HCT116 (cell line): ENCODE measurements at regions not wholly inside any gene's neighbourhood (a gene's known extent, or its start where the extent isn't known, plus 50 kb on each side); places are given as distances from the start of the nearest gene placed in this dataset.

Experiments used
- ATAC-seq: fragments of 200-7000 bp; cut with Tn5 transposase; 2 replicates; pipeline ENCODE4 v1.9.1; 2020; ENCODE audit warnings: mild to moderate bottlenecking, moderate library complexity
- BruUV-seq: library from RNA; stranded (reverse); fragments of 400-500 nt; replicated peaks from 2 replicates; lab custom pipeline; 2021; lab: Mats Ljungman, UMichigan
- CTCF ChIA-PET: fragments of 300-600 bp; sonication (Branson Sonifier 250); formaldehyde crosslinking; loops from one replicate; lab custom pipeline; 2021; ENCODE audit warnings: antibody characterized with exemption; lab: Charles Lee
- POLR2A ChIA-PET: fragments of 300-600, 350-600 bp; sonication (Branson Sonifier 250); formaldehyde crosslinking; loops from one replicate; lab custom pipeline; 2021; ENCODE audit warnings: antibody characterized with exemption; lab: Charles Lee
- RAD21 ChIA-PET, 2 experiments: fragments of 300-600 bp; sonication (Branson Sonifier 250); formaldehyde crosslinking; loops; one replicate each; lab custom pipeline; 2023; ENCODE audit warnings: low total read pairs in 2 of 2; ENCODE audit not compliant: uncharacterized antibody in 2 of 2, unreplicated experiment in 2 of 2, low non-redundant PET in 1 of 2; lab: Charles Lee
- DNase-seq: peaks from one replicate; pipeline ENCODE4 v3.0.0-alpha.2; 2010; ENCODE audit warnings: low read depth, low spot score
- H2AFZ ChIP-seq: fragments of 200-600 bp; shearing (Covaris generic), sonication (generic); 2 replicates; pipeline ENCODE4 v1.6.1; 2017; ENCODE audit warnings: low read depth, mixed run types, mixed read lengths, antibody characterized with exemption, low read length; ENCODE audit not compliant: poor library complexity, severe bottlenecking
- H3K27ac ChIP-seq: 2 replicates; pipeline ENCODE4 v1.5.1; 2012; ENCODE audit warnings: low read depth, low read length
- H3K27me3 ChIP-seq: fragments of 200-600 bp; sonication (generic); 2 replicates; pipeline ENCODE4 v1.6.1; 2016; ENCODE audit warnings: mixed run types, low read length, mixed read lengths; ENCODE audit not compliant: insufficient read depth
- H3K36me3 ChIP-seq, 2 experiments: fragments of 200-500 bp in 1 of 2; fragments of 200-600 bp in 1 of 2; sonication (Bioruptor generic) in 1 of 2; sonication (generic) in 1 of 2; 2 replicates each; pipeline versions ENCODE4 v1.5.1 to v1.6.1; 2014 to 2016; ENCODE audit warnings: low read length in 2 of 2, inconsistent platforms in 1 of 2, mixed read lengths in 1 of 2, mixed run types in 1 of 2; ENCODE audit not compliant: insufficient read depth in 2 of 2, control insufficient read depth in 1 of 2
- H3K4me1 ChIP-seq, 2 experiments: fragments of 200-600 bp in 1 of 2; sonication (generic) in 1 of 2; 2 replicates each; pipeline versions ENCODE4 v1.5.1 to v1.6.1; 2012 to 2017; ENCODE audit warnings: low read length in 2 of 2, inconsistent platforms in 1 of 2, mild to moderate bottlenecking in 1 of 2, mixed read lengths in 1 of 2, mixed run types in 1 of 2, moderate library complexity in 1 of 2; ENCODE audit not compliant: insufficient read depth in 2 of 2, control insufficient read depth in 1 of 2
- H3K4me2 ChIP-seq: fragments of 200-600 bp; sonication (generic); 2 replicates; pipeline ENCODE4 v1.6.1; 2017; ENCODE audit warnings: mixed run types, low read length, mixed read lengths
- H3K4me3 ChIP-seq, 2 experiments: fragments of 200-600 bp in 1 of 2; sonication (generic) in 1 of 2; replicated peaks in 1 of 2; 2 replicates each; pipeline ENCODE4 v1.5.1; 2011 to 2016; ENCODE audit warnings: low read length in 2 of 2, control low read depth in 1 of 2, low read depth in 1 of 2, mild to moderate bottlenecking in 1 of 2, mixed read lengths in 1 of 2, mixed run types in 1 of 2
- H3K79me2 ChIP-seq: fragments of 200-600 bp; sonication (generic); 2 replicates; pipeline ENCODE4 v1.6.1; 2017; ENCODE audit warnings: mild to moderate bottlenecking, mixed run types, low read length, moderate library complexity, mixed read lengths; ENCODE audit not compliant: insufficient read depth
- H3K9ac ChIP-seq: fragments of 200-600 bp; sonication (generic); 2 replicates; pipeline ENCODE4 v1.6.1; 2016; ENCODE audit warnings: low read length, mixed read lengths
- H3K9me2 ChIP-seq: fragments of 200-600 bp; sonication (generic), shearing (Covaris generic); 2 replicates; pipeline ENCODE4 v1.6.1; 2017; ENCODE audit warnings: mixed run types, mild to moderate bottlenecking, moderate library complexity; ENCODE audit not compliant: insufficient read depth
- H3K9me3 ChIP-seq, 2 experiments: fragments of 200-500 bp in 1 of 2; fragments of 200-600 bp in 1 of 2; sonication (Bioruptor generic) in 1 of 2; sonication (generic) in 1 of 2; 2 replicates each; pipeline ENCODE4 v1.6.1; 2014 to 2017; ENCODE audit warnings: low read length in 2 of 2, mixed read lengths in 2 of 2, inconsistent platforms in 1 of 2, low read depth in 1 of 2, mild to moderate bottlenecking in 1 of 2, mixed run types in 1 of 2, moderate library complexity in 1 of 2; ENCODE audit not compliant: control insufficient read depth in 1 of 2, insufficient read depth in 1 of 2
- H4K20me1 ChIP-seq: fragments of 200-600 bp; sonication (generic), shearing (Covaris generic); 2 replicates; pipeline ENCODE4 v1.6.1; 2017; ENCODE audit warnings: mixed run types, mild to moderate bottlenecking, moderate library complexity; ENCODE audit not compliant: insufficient read depth
- CTCF ChIP-seq, 3 experiments: fragments of 200-600 bp in 1 of 3; sonication (generic) in 1 of 3; IDR thresholded peaks in 2 of 3; conservative IDR thresholded peaks in 1 of 3; 2 replicates each; pipeline ENCODE4 v1.5.1; 2012 to 2017; ENCODE audit warnings: low read depth in 2 of 3, low read length in 2 of 3, antibody characterized with exemption in 1 of 3, borderline replicate concordance in 1 of 3, control low read depth in 1 of 3, mild to moderate bottlenecking in 1 of 3, mixed read lengths in 1 of 3, mixed run types in 1 of 3, moderate library complexity in 1 of 3; ENCODE audit not compliant: insufficient read depth in 1 of 3
- ELF1 ChIP-seq: IDR thresholded peaks from 2 replicates; pipeline ENCODE4 v1.6.1; 2012; ENCODE audit warnings: low read depth, borderline replicate concordance
- EZH2 ChIP-seq: fragments of 200-600 bp; sonication (generic); IDR thresholded peaks from 2 replicates; pipeline ENCODE4 v1.6.1; 2017; ENCODE audit warnings: antibody characterized with exemption, mixed run types
- FOSL1 ChIP-seq: IDR thresholded peaks from 2 replicates; pipeline ENCODE4 v1.6.1; 2012; ENCODE audit warnings: low read depth
- JUND ChIP-seq: IDR thresholded peaks from 2 replicates; pipeline ENCODE4 v1.6.1; 2012
- MAX ChIP-seq: IDR thresholded peaks from 2 replicates; pipeline ENCODE4 v1.6.1; 2012
- POLR2A ChIP-seq: IDR thresholded peaks from 2 replicates; pipeline ENCODE4 v1.7.0; 2011; ENCODE audit warnings: borderline replicate concordance; ENCODE audit not compliant: insufficient read depth, insufficient read length; ENCODE audit errors: extremely low read depth
- RAD21 ChIP-seq: IDR thresholded peaks from 2 replicates; pipeline ENCODE4 v1.6.1; 2012; ENCODE audit warnings: low read depth, mild to moderate bottlenecking
- REST ChIP-seq: IDR thresholded peaks from 2 replicates; pipeline ENCODE4 v1.6.1; 2012; ENCODE audit warnings: low read depth
- SRF ChIP-seq: IDR thresholded peaks from 2 replicates; pipeline ENCODE4 v1.6.1; 2012; ENCODE audit warnings: low read depth
- intact Hi-C: fragments of 100-400 bp; cut with micrococcal nuclease; formaldehyde crosslinking; loops from 2 replicates; pipeline ENCODE4 v1.10.0; 2022

GRCh38 chr2:66305718-66306117 lies 129.2 kb upstream of the MEIS1 start:
- no peaks in the 10 kb centered on the region for H3K9me3 ChIP-seq
- H3K4me1 ChIP-seq: no peaks in the 10 kb centered on the region
- no peaks in the 10 kb centered on the region for H3K9me2 ChIP-seq
- no peaks in the 10 kb centered on the region for H4K20me1 ChIP-seq
- intact Hi-C loops: no loop called here
- no peak overlapping the region for H3K9ac ChIP-seq
- H3K79me2 ChIP-seq: no peaks in the 10 kb centered on the region
- CTCF ChIA-PET: no interaction called here
- no peak overlapping the region for H3K27ac ChIP-seq
- ATAC-seq (no peak), DNase-seq (no peak)
- POLR2A ChIA-PET: no interaction called here
- no peaks in the 10 kb centered on the region for H3K36me3 ChIP-seq
- no peak overlapping the region for H3K4me3 ChIP-seq
- no peaks in the 10 kb centered on the region for H3K27me3 ChIP-seq
- H3K4me2 ChIP-seq: no peak overlapping the region
- TF ChIP-seq RAD21 (no peak), SRF (no peak), FOSL1 (no peak)
- BruUV-seq: no TSS peak
- RAD21 ChIA-PET: no interaction called here
- H2AFZ ChIP-seq: no peak overlapping the region

- Histone ChIP-seq H3K9ac (no peak overlapping the region), H3K27ac (no peak overlapping the region), H3K4me3 (no peak overlapping the region), H3K79me2 (no peaks in the 10 kb centered on the region), H3K36me3 (no peaks in the 10 kb centered on the region), H3K4me1 (no peaks in the 10 kb centered on the region), H3K27me3 (no peaks in the 10 kb centered on the region), H2AFZ (no peak overlapping the region), H3K9me2 (no peaks in the 10 kb centered on the region), H3K9me3 (no peaks in the 10 kb centered on the region), H4K20me1 (no peaks in the 10 kb centered on the region), H3K4me2 (no peak overlapping the region)
- TF ChIP-seq ELF1: no peak
- DNase-seq (no peak), ATAC-seq (no peak)
- ChIA-PET RAD21 (no interaction called here), CTCF (no interaction called here), POLR2A (no interaction called here)
- intact Hi-C loops: no loop called here
- BruUV-seq: no TSS peak
These were observed 131.5 kb upstream of the MEIS1 start for GRCh38 chr2:66303471-66303870.

- DNase-seq (no peak), ATAC-seq (no peak)
- H3K9me2 ChIP-seq: no peaks in the 10 kb centered on the region
- H4K20me1 ChIP-seq: no peaks in the 10 kb centered on the region
- no peaks in the 10 kb centered on the region for H3K36me3 ChIP-seq
- H2AFZ ChIP-seq: no peak overlapping the region
- POLR2A ChIA-PET: no interaction called here
- H3K9me3 ChIP-seq: no peaks in the 10 kb centered on the region
- BruUV-seq: no TSS peak
- H3K27ac ChIP-seq: no peak overlapping the region
- CTCF ChIA-PET: no interaction called here
- no peak overlapping the region for H3K4me3 ChIP-seq
- RAD21 ChIA-PET: no interaction called here
- H3K79me2 ChIP-seq: no peaks in the 10 kb centered on the region
- H3K4me2 ChIP-seq: no peak overlapping the region
- H3K9ac ChIP-seq: no peak overlapping the region
- intact Hi-C loops: no loop called here
- H3K27me3 ChIP-seq: no peaks in the 10 kb centered on the region
- no peaks in the 10 kb centered on the region for H3K4me1 ChIP-seq
- no peak for TF ChIP-seq JUND
- TF ChIP-seq MAX: no peak
- no peak for TF ChIP-seq POLR2A
- TF ChIP-seq RAD21: no peak
- TF ChIP-seq CTCF (IDR thresholded peaks at IDR 0.05 in 2 of 3, conservative IDR thresholded peaks at IDR 0.05 in 1 of 3; ENCODE audit: borderline replicate concordance in 1 of 3, insufficient read depth in 1 of 3, low read depth in 2 of 3, low read length in 2 of 3): no peak
- no peak for TF ChIP-seq REST
- TF ChIP-seq EZH2: no peak
These were observed 133.2 kb upstream of the MEIS1 start for GRCh38 chr2:66301767-66302140.
